Right lobe of liver (tissue), 6 donors: ENCODE measurements at regions not wholly inside any gene's neighbourhood (a gene's known extent, or its start where the extent isn't known, plus 50 kb on each side); places are given as distances from the start of the nearest gene placed in this dataset.

Source experiments
- ATAC-seq, 4 donors: fragments of 200-7000 bp; cut with Tn5 transposase; one replicate each; pipeline ENCODE4 v1.9.1; 2020; ENCODE audit warnings: mild to moderate bottlenecking in 4 of 4, moderate library complexity in 4 of 4
- DNase-seq, 3 donors: peaks; one replicate each; pipeline ENCODE4 v3.0.0-alpha.2; 2020
- H3K27ac ChIP-seq, 3 donors: fragments of 200-600 bp; one replicate each; pipeline ENCODE4 v1.8.0; 2022
- H3K27me3 ChIP-seq, 2 donors: fragments of 200-600 bp; one replicate each; pipeline ENCODE4 v1.8.0; 2022
- H3K36me3 ChIP-seq, 4 donors: fragments of 200-600 bp; sonication (generic) in 1 of 4; one replicate each; pipeline versions ENCODE4 v1.5.1 to v1.8.0; 2017 to 2022; ENCODE audit warnings: control low read depth in 1 of 4
- H3K4me1 ChIP-seq, 4 donors: fragments of 200-600 bp; sonication (generic) in 1 of 4; one replicate each; pipeline versions ENCODE4 v1.5.1 to v1.8.0; 2017 to 2022; ENCODE audit warnings: control low read depth in 1 of 4
- H3K4me3 ChIP-seq, 3 donors: fragments of 200-600 bp; one replicate each; pipeline ENCODE4 v1.8.0; 2022
- H3K9me3 ChIP-seq, 4 donors: fragments of 200-600 bp; sonication (generic) in 1 of 4; one replicate each; pipeline versions ENCODE4 v1.5.1 to v1.8.0; 2017 to 2022; ENCODE audit warnings: control low read depth in 1 of 4
- CTCF ChIP-seq, 4 donors: fragments of 200-600 bp in 3 of 4; fragments of 450-650 bp in 1 of 4; IDR thresholded peaks; one replicate each; pipeline versions ENCODE4 v1.5.1 to v1.8.0; 2016 to 2022; ENCODE audit warnings: antibody characterized with exemption in 4 of 4, mild to moderate bottlenecking in 2 of 4
- POLR2A ChIP-seq: fragments of 450-650 bp; IDR thresholded peaks from one replicate; pipeline ENCODE4 v1.6.1; 2017; ENCODE audit warnings: antibody characterized with exemption, mild to moderate bottlenecking
- WGBS: methylation state at CpG from one replicate; pipeline ENCODE4 v1.1.6; 2018; ENCODE audit warnings: low coverage, low lambda C conversion rate; ENCODE audit not compliant: insufficient coverage; ENCODE audit errors: missing lambda C conversion rate; 5-methylcytosine and 5-hydroxymethylcytosine counted together
- intact Hi-C, 2 donors: fragments of 100-400 bp; cut with DNase I; formaldehyde crosslinking; loops; one replicate each; pipeline versions ENCODE4 v1.11.2 to v1.14.1; 2022
- donor health status: DM: no; HTN: yes; CAD: no.
- donor health status: DM: no; HTN: no; CAD: no.
- donor health status: DM: no; HTN: no; CAD: no.
- donor health status: DM: no; HTN: yes; CAD: no.
- donor health status: DM: no; HTN: yes; CAD: no.

DNA sequence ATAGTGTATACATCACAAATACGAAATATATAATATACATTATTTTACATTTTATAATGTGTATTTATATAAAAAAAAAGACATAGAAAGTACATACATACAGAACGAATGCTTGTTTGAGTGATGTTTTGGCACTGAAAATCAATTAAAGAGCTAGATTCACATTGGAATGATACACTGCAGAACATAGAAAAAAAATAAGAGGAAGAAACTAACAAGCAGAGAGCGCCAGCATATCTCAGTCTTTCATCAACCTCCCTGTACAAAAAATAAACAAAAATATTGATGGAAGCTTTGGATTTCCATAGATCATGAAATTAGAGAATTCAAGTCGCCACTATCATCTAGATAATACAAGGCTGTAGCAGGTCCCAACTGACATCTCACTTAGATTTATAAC lies 420.6 kb downstream of the CENPC start:
- no peak overlapping the region for H3K4me3 ChIP-seq
- WGBS, result 56% methylated on average over 4 of the region's 4 CpGs
- no peaks in the 10 kb centered on the region for H3K4me1 ChIP-seq
- no peak overlapping the region for H3K27ac ChIP-seq
- H3K9me3 ChIP-seq, result no peaks in the 10 kb centered on the region
- no peak for ATAC-seq
- H3K36me3 ChIP-seq, result no peaks in the 10 kb centered on the region
- DNase-seq, result no peak
- no peaks in the 10 kb centered on the region for H3K27me3 ChIP-seq
- TF ChIP-seq POLR2A, result no peak
- TF ChIP-seq CTCF (IDR thresholded peaks at IDR 0.05), result no peak
- intact Hi-C loops, result no loop called here

- intact Hi-C loops, result no loop called here
- Histone ChIP-seq H3K27me3 (no peaks in the 10 kb centered on the region), H3K27ac (no peak overlapping the region), H3K4me1 (no peaks in the 10 kb centered on the region), H3K4me3 (no peak overlapping the region), H3K9me3 (no peaks in the 10 kb centered on the region), H3K36me3 (no peaks in the 10 kb centered on the region)
- TF ChIP-seq CTCF (IDR thresholded peaks at IDR 0.05), result peak in 3 of 4 donors; percentile 12 to 42 (median 22)
- no peak for TF ChIP-seq POLR2A
- DNase-seq, result no peak
- peak in 1 of 4 donors; percentile 41 for ATAC-seq
- WGBS, result 10% methylated on average over 3 of the region's 3 CpGs
Measured at GRCh38 chr4:67122029-67122428, 423.3 kb downstream of the CENPC start.

GRCh38 chr4:67120369-67120768 lies 424.9 kb downstream of the CENPC start:
- Histone ChIP-seq H3K27me3 (no peaks in the 10 kb centered on the region), H3K36me3 (no peaks in the 10 kb centered on the region), H3K9me3 (no peaks in the 10 kb centered on the region), H3K4me1 (no peaks in the 10 kb centered on the region), H3K27ac (no peak overlapping the region), H3K4me3 (no peak overlapping the region)
- intact Hi-C loops, result no loop called here
- DNase-seq (no peak), ATAC-seq (no peak)
- WGBS, result 19% methylated on average over 1 of the region's 1 CpG
- TF ChIP-seq POLR2A (no peak), CTCF (IDR thresholded peaks at IDR 0.05) (no peak)

DNA sequence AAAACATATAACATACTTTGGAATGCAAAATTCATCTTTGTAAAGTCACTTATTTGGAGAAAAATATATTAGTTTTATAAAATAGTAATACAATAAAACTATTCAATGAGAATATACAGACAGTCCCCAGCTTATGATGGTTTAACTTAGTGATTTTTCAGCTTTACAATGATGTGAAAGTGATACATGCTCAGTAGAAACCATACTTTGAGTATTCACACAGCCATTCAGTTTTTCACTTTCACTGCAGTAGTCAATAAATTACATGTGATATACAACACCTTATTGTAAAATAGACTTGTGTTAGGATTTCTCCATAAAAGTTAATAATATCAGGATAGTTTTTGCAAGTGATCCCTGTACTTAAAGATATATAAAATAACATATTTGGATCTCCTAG lies 436.0 kb downstream of the CENPC start:
- Histone ChIP-seq H3K27ac (no peak overlapping the region), H3K4me1 (peaks cover 0 to 6% (median 0%) of the 10 kb centered on the region in 4 donors), H3K36me3 (no peaks in the 10 kb centered on the region), H3K9me3 (no peaks in the 10 kb centered on the region), H3K4me3 (no peak overlapping the region), H3K27me3 (no peaks in the 10 kb centered on the region)
- ATAC-seq (no peak), DNase-seq (no peak)
- intact Hi-C loops, result no loop called here
- TF ChIP-seq POLR2A (no peak), CTCF (IDR thresholded peaks at IDR 0.05) (no peak)

DNA sequence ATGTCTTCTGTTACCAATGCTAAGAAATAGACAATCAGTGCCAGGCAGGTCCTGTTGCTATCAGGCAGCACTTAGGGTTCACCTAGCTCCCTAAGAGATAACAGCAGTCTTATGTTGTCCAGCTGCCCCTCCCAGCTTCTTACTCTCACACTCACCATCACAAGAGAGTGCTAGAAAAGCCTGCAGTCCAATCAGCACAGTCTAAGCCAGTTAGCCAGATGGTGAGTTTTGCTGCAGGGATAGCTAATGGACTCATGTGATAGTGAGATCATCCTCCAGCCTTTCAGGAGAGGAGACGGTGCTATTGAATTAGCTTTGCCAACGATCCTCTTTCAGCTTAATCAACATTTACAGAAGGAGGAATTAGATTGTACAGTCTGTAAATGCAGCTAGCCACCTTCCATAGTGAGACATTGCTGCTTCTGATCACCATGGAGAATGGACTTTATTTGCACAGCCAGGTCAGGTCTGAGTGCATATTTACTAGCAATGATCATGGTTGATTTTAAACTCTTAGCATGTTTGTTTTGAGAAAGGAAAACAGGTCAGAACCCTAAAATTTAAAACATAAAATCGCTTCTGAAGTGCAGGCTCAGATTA lies 438.3 kb downstream of the CENPC start:
- H3K36me3 ChIP-seq, result no peaks in the 10 kb centered on the region
- ATAC-seq, result peak; percentile 41 to 89 (median 49)
- no peaks in the 10 kb centered on the region for H3K27me3 ChIP-seq
- no peaks in the 10 kb centered on the region for H3K9me3 ChIP-seq
- no peak overlapping the region for H3K4me3 ChIP-seq
- no peak for TF ChIP-seq POLR2A
- no peak for TF ChIP-seq CTCF (IDR thresholded peaks at IDR 0.05)
- no peak for DNase-seq
- H3K4me1 ChIP-seq, result peaks cover 0 to 6% (median 0%) of the 10 kb centered on the region in 4 donors
- intact Hi-C loops, result no loop called here
- H3K27ac ChIP-seq, result no peak overlapping the region
- WGBS, result 29% methylated on average over 3 of the region's 3 CpGs
